GM10248 (cell line): ENCODE measurements at regions not wholly inside any gene's neighbourhood (a gene's known extent, or its start where the extent isn't known, plus 50 kb on each side); places are given as distances from the start of the nearest gene placed in this dataset.
"Not testable (repeated sequence)": the region's sequence is repeated elsewhere in the genome, so short reads cannot be mapped to it uniquely, and the experiment has no call there.

ENCODE experiments used
- CTCF ChIA-PET: fragments of 300-600 bp; sonication (Branson Sonifier 250); formaldehyde crosslinking; extraction: SDS; loops from one replicate; lab custom pipeline; 2021; ENCODE audit warnings: antibody characterized with exemption; lab: Yijun Ruan, JAX
- POLR2A ChIA-PET: fragments of 350-650 bp; sonication (Branson Sonifier 250); formaldehyde crosslinking; extraction: SDS; loops from one replicate; lab custom pipeline; 2020; ENCODE audit warnings: antibody characterized with exemption; lab: Yijun Ruan, JAX
- DNase-seq: peaks from one replicate; pipeline ENCODE4 v3.0.0; 2012; ENCODE audit errors: extremely low spot score
- TF ChIP-seq, protein P1 (sequence below): IDR thresholded peaks from 2 replicates; pipeline ENCODE4 v1.5.1; 2012; ENCODE audit warnings: mild to moderate bottlenecking, low read depth; ENCODE audit errors: extremely low read depth, missing control alignments, control extremely low read depth

DNA sequence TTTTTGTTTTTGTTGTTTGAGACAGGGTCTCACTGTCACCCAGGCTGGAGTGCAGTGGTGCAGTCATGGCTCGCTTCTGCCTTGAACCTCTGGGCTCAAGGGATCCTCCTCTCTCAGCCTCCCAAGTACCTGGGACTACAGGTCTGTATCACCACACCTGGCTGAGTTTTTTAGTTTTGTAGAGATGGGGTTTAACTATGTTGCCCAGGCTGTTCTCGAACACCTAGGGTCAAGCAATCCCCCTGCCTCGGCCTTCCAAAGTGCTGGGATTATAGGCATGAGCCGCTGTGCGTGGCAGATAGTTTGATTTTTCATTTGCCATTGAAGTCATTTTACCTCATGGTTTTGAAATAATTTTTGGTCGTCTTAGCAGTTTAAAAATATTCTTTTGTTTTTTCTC, 94.3 kb upstream of the EIF5 start:
- POLR2A ChIA-PET, result no interaction called here
- CTCF ChIA-PET, result interaction anchor here (1.2 kb wide), 1 partner anchor 17 kb away, joined by 3 read pairs; no protein-coding TSS in a partner anchor
- TF ChIP-seq, protein P1, sequence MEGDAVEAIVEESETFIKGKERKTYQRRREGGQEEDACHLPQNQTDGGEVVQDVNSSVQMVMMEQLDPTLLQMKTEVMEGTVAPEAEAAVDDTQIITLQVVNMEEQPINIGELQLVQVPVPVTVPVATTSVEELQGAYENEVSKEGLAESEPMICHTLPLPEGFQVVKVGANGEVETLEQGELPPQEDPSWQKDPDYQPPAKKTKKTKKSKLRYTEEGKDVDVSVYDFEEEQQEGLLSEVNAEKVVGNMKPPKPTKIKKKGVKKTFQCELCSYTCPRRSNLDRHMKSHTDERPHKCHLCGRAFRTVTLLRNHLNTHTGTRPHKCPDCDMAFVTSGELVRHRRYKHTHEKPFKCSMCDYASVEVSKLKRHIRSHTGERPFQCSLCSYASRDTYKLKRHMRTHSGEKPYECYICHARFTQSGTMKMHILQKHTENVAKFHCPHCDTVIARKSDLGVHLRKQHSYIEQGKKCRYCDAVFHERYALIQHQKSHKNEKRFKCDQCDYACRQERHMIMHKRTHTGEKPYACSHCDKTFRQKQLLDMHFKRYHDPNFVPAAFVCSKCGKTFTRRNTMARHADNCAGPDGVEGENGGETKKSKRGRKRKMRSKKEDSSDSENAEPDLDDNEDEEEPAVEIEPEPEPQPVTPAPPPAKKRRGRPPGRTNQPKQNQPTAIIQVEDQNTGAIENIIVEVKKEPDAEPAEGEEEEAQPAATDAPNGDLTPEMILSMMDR, result no peak
- DNase-seq, result no peak

DNA sequence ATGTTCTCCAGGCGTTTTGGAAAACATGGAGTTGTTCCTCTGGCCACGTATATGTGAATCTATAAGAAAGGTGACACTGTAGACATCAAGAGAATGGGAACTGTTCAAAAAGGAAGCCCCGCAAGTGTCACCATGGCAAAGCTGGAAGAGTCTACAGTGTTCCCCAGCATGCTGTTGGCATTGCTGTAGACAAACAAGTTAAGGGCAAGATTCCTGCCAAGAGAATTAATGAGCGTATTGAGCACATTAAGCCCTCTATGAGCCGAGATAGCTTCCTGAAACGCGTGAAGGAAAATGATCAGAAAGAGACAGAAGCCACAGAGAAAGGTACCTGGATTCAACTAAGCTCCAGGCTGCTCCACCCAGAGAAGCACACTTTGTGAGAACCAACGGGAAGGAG, 92.5 kb upstream of the EIF5 start:
- DNase-seq, result no peak
- CTCF ChIA-PET, result interaction anchor here (1.0 to 1.1 kb wide), 2 partner anchors 9 to 55 kb away, joined by 3 read pairs; no protein-coding TSS in a partner anchor
- POLR2A ChIA-PET, result no interaction called here
- TF ChIP-seq, protein P1, result no peak

DNA sequence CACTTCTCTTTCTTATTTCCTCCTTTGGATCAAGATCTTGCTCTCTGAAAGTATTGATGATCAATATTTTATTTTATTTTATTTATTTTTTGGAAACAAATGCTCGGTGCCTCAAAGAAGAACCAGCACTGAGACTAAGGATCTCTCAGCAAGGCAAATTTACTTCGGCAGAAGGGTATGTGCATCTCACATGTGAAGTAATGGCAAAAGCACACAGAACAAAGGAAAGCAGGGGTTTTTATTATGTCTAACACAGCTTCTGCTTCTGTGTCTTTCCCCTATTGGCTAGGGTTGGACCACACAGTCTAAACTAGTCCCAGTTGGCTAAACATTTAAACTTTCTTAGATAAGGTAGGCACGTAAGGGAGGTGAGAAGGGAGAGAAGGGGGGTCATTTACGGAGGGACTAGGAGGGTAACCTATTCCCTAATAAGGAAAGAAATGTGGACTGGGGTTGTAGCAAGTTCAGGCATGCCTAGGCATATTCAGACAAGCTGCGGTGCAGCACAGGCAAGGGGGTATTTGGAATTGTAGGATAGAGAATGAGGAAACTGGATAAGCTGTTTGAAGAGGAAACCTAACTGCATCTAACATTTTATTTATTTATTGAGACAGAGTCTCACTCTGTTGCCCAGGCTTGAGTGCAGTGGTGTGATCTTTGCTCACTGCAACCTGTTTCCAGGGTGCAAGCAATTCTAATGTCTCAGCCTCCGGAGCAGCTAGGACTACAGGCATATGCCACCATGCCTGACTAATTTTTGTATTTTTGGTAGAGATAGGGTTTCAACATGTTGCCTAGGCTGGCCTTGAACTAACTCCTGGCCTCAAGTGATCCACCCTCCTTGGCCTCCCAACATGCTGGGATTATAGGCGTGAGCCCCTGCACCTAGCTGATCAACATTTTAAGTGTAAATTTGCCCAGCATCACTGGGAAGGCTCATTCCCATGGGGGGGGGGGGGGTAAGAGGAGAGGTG, 90.0 kb upstream of the EIF5 start:
- ChIA-PET POLR2A (no interaction called here), CTCF (interaction anchor here (0.8 kb wide), 1 partner anchor 13 kb away, joined by 3 read pairs; no protein-coding TSS in a partner anchor)
- TF ChIP-seq, protein P1, result no peak
- no peak for DNase-seq

DNA sequence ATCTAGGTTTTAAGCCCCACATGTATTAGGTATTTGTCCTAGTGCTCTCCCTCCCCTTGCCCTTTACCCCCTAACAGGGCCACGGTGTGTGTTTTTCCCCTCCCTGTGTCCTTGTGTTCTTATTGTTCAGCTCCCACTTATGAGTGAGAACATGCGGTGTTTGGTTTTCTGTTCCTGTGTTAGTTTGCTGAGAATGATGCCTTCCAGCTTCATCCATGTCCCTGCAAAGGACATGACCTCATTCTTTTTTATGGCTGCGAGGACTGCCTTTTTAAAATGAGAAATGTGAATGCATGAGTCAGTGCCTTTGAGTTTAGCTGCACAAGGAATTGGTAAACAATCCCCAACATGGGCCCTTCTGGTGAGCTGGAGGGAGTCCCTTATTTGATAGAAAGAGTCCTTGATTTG, 88.4 kb upstream of the EIF5 start:
- DNase-seq, POLR2A ChIA-PET: not testable (repeated sequence)
- CTCF ChIA-PET, result interaction anchor here (1.3 kb wide), 1 partner anchor 25 kb away, joined by 4 read pairs; no protein-coding TSS in a partner anchor

DNA sequence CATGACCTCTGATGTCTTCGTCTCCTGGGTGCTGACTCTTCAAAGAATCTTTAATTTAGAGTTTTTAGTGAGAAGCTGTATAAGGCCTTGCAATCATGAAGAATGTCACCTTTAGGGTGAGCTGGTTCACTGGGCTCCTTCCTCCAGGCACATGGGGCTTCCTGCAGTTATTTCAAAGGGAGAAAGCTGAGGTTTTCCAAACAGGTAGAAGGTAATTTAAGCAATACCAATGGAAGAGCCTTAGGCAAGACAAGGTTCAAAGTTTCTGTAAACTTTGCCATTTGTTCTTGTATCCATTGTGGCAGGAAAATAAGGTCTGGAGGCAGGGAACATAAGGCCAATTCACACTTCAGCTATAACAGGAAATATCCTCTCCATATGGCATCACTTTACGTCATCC, 88.0 kb upstream of the EIF5 start:
- ChIA-PET POLR2A (no interaction called here), CTCF (interaction anchor here (1.3 kb wide), 1 partner anchor 24 kb away, joined by 4 read pairs; no protein-coding TSS in a partner anchor)
- TF ChIP-seq, protein P1, result no peak
- DNase-seq, result no peak

DNA sequence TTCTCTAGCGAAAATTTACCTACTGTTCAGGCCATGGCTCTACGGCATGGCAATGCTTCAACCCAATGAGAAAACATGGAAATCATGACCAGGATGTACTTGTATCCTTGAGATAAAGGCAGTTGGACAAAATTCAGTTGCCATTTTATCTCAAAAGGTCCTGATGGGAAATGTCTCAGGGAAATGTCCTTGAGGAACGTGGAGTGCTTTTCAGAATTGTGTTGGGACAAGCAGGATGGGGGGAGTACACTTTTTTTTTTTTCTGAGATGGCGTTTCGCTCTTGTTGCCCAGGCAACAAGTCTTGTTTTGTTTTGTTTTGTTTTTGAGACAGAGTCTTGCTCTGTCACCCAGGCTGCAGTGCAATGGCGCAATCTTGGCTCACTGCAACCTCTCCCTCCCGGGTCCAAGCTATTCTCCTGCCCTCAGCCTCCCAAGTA, 86.8 kb upstream of the EIF5 start:
- ChIA-PET CTCF (no interaction called here), POLR2A (no interaction called here)
- TF ChIP-seq, protein P1, result no peak
- no peak for DNase-seq

DNA sequence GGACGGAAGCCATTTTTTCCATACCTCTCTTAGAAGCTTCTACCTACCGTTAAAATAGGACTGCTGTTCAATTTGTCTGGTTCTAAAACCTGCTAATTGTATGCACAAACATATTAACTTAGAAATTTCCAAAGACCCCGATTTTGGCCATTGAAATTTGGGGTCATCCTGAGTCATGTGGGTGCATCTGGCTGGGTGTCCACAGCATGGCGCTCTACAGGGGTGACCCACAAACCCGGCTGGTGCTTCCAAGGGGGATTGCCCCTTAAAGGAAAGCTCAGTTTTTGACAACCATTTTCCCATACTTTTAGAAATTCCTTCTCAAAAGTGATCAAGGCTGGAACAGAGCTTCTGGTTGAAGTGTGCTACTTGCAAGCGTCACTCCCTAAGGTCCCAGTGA, 83.9 kb upstream of the EIF5 start:
- ChIA-PET POLR2A (no interaction called here), CTCF (interaction anchor here (1.0 to 1.5 kb wide), 4 partner anchors 9 to 66 kb away, joined by 3 read pairs; no protein-coding TSS in a partner anchor)
- TF ChIP-seq, protein P1, result no peak
- no peak for DNase-seq
